ENCODE measurements at regions not wholly inside any gene's neighbourhood (a gene's known extent, or its start where the extent isn't known, plus 50 kb on each side); places are given as distances from the start of the nearest gene placed in this dataset.
"Not testable (repeated sequence)": the region's sequence is repeated elsewhere in the genome, so short reads cannot be mapped to it uniquely, and the experiment has no call there.

- not testable (repeated sequence) for TF ChIP-seq YY1 (IDR thresholded peaks at IDR 0.05; ENCODE audit: insufficient read depth, insufficient read length); SUZ12 (IDR thresholded peaks at IDR 0.05; ENCODE audit: extremely low read depth, insufficient read depth, insufficient read length); ZNF274 (IDR thresholded peaks at IDR 0.05; ENCODE audit: low read depth, low read length)
Observed at GRCh38 chr11:3499198-3499597, 120.3 kb upstream of the ZNF195 start.

Measured in NT2/D1 (cell line).